HAP-1 (cell line): ENCODE measurements at regions not wholly inside any gene's neighbourhood (a gene's known extent, or its start where the extent isn't known, plus 50 kb on each side); places are given as distances from the start of the nearest gene placed in this dataset.
"Not testable (repeated sequence)": the region's sequence is repeated elsewhere in the genome, so short reads cannot be mapped to it uniquely, and the experiment has no call there.

Experiments
- DNase-seq, 2 experiments: peaks; one replicate each; pipeline ENCODE4 v3.0.0-alpha.2; 2016 to 2020; ENCODE audit warnings: low spot score in 2 of 2
- H3K27me3 ChIP-seq: fragments of 250-450 bp; sonication (Bioruptor Pico); 2 replicates; pipeline ENCODE4 v1.5.1; 2020; ENCODE audit warnings: low read depth, mild to moderate bottlenecking, moderate library complexity
- H3K36me3 ChIP-seq: fragments of 250-450 bp; sonication (Bioruptor Pico); replicated peaks from 2 replicates; pipeline ENCODE4 v1.5.1; 2020; ENCODE audit warnings: mild to moderate bottlenecking
- H3K4me1 ChIP-seq: fragments of 250-450 bp; sonication (Bioruptor Pico); 2 replicates; pipeline ENCODE4 v1.5.1; 2020; ENCODE audit warnings: mild to moderate bottlenecking
- H3K4me3 ChIP-seq: fragments of 250-450 bp; sonication (Bioruptor Pico); 2 replicates; pipeline ENCODE4 v1.5.1; 2020; ENCODE audit warnings: mild to moderate bottlenecking, moderate library complexity
- H3K9me3 ChIP-seq: fragments of 250-450 bp; sonication (Bioruptor Pico); 2 replicates; pipeline ENCODE4 v1.5.1; 2020; ENCODE audit warnings: mild to moderate bottlenecking, moderate library complexity
- in situ Hi-C: fragments of 300-500 bp; cut with MboI; formaldehyde crosslinking; loops from 3 replicates; pipeline ENCODE4 v1.14.3; 2020; ENCODE audit warnings: low sequenced_read_pairs, inconsistent platforms, mixed read lengths

- no peak for DNase-seq
- Histone ChIP-seq H3K9me3 (0 out of 2 replicates have a peak, but pooled peaks cover under 1% of the 10 kb centered on the region), H3K36me3 (no peaks in the 10 kb centered on the region), H3K4me1 (no peaks in the 10 kb centered on the region; the same call in 1 of the 2 replicates), H3K4me3 (no peak overlapping the region), H3K27me3 (no peaks in the 10 kb centered on the region)
- in situ Hi-C loops: no loop called here
Observed at GRCh38 chr17:54259476-54259875, 436.7 kb downstream of the KIF2B start.

GRCh38 chr17:54261465-54261864, 438.7 kb downstream of the KIF2B start:
- no peaks in the 10 kb centered on the region for H3K4me1 ChIP-seq
- no peak overlapping the region for H3K4me3 ChIP-seq
- H3K36me3 ChIP-seq: no peaks in the 10 kb centered on the region
- 0 out of 2 replicates have a peak, but pooled peaks cover 3% of the 10 kb centered on the region for H3K9me3 ChIP-seq
- H3K27me3 ChIP-seq: no peaks in the 10 kb centered on the region
- in situ Hi-C loops: no loop called here
- no peak for DNase-seq

GRCh38 chr17:54269881-54270280, 447.2 kb downstream of the KIF2B start:
- Histone ChIP-seq H3K27me3 (no peaks in the 10 kb centered on the region), H3K4me1 (no peaks in the 10 kb centered on the region), H3K36me3 (no peaks in the 10 kb centered on the region), H3K9me3 (no peaks in the 10 kb centered on the region), H3K4me3 (no peak overlapping the region)
- in situ Hi-C loops: no loop called here
- DNase-seq: no peak

- DNase-seq: no peak
- no peaks in the 10 kb centered on the region for H3K27me3 ChIP-seq
- in situ Hi-C loops: no loop called here
- no peaks in the 10 kb centered on the region for H3K4me1 ChIP-seq
- H3K36me3 ChIP-seq: no peaks in the 10 kb centered on the region
- no peaks in the 10 kb centered on the region for H3K9me3 ChIP-seq
- H3K4me3 ChIP-seq: no peak overlapping the region
Observed at GRCh38 chr17:54270499-54270898, 447.8 kb downstream of the KIF2B start.

GRCh38 chr17:54277868-54278267, 455.1 kb downstream of the KIF2B start:
- in situ Hi-C loops: no loop called here
- Histone ChIP-seq H3K4me3 (no peak overlapping the region), H3K36me3 (no peaks in the 10 kb centered on the region), H3K27me3 (no peaks in the 10 kb centered on the region), H3K4me1 (no peaks in the 10 kb centered on the region), H3K9me3 (no peaks in the 10 kb centered on the region)
- DNase-seq: no peak

- no peak overlapping the region for H3K4me3 ChIP-seq
- DNase-seq: no peak
- in situ Hi-C loops: no loop called here
- no peaks in the 10 kb centered on the region for H3K4me1 ChIP-seq
- H3K27me3 ChIP-seq: no peaks in the 10 kb centered on the region
- H3K9me3 ChIP-seq: no peaks in the 10 kb centered on the region
- no peaks in the 10 kb centered on the region for H3K36me3 ChIP-seq
Observed at GRCh38 chr17:54280741-54281140, 458.0 kb downstream of the KIF2B start.

- Histone ChIP-seq H3K36me3 (no peaks in the 10 kb centered on the region), H3K4me1 (no peaks in the 10 kb centered on the region), H3K4me3 (no peak overlapping the region), H3K27me3 (no peaks in the 10 kb centered on the region), H3K9me3 (no peaks in the 10 kb centered on the region)
- in situ Hi-C loops: no loop called here
- no peak for DNase-seq
Observed at GRCh38 chr17:54282886-54283285, 460.2 kb downstream of the KIF2B start.

- Histone ChIP-seq H3K4me3 (no peak overlapping the region), H3K36me3 (no peaks in the 10 kb centered on the region), H3K9me3 (no peaks in the 10 kb centered on the region), H3K27me3 (no peaks in the 10 kb centered on the region), H3K4me1 (no peaks in the 10 kb centered on the region)
- in situ Hi-C loops: no loop called here
- no peak for DNase-seq
Observed at GRCh38 chr17:54307351-54307750, 484.6 kb downstream of the KIF2B start.

GRCh38 chr17:54324813-54325212, 502.1 kb downstream of the KIF2B start:
- Histone ChIP-seq H3K4me1 (no peaks in the 10 kb centered on the region), H3K9me3 (no peaks in the 10 kb centered on the region), H3K36me3 (no peaks in the 10 kb centered on the region), H3K4me3 (no peak overlapping the region), H3K27me3 (no peaks in the 10 kb centered on the region)
- no peak for DNase-seq
- in situ Hi-C loops: no loop called here

GRCh38 chr17:54339731-54340130, 517.0 kb downstream of the KIF2B start:
- H3K4me1 ChIP-seq: no peaks in the 10 kb centered on the region; the same call in 1 of the 2 replicates
- H3K27me3 ChIP-seq: no peaks in the 10 kb centered on the region
- H3K9me3 ChIP-seq: no peaks in the 10 kb centered on the region
- no peak for DNase-seq
- H3K36me3 ChIP-seq: no peaks in the 10 kb centered on the region
- in situ Hi-C loops: no loop called here
- H3K4me3 ChIP-seq: no peak overlapping the region

GRCh38 chr17:54347495-54347894, 524.8 kb downstream of the KIF2B start:
- Histone ChIP-seq H3K4me1 (peaks cover 4% of the 10 kb centered on the region), H3K9me3 (no peaks in the 10 kb centered on the region), H3K27me3 (no peaks in the 10 kb centered on the region), H3K4me3 (no peak overlapping the region), H3K36me3 (no peaks in the 10 kb centered on the region)
- no peak for DNase-seq
- in situ Hi-C loops: no loop called here

GRCh38 chr17:54348234-54348633, 525.5 kb downstream of the KIF2B start:
- Histone ChIP-seq H3K4me3 (no peak overlapping the region), H3K4me1 (peaks cover 4% of the 10 kb centered on the region; the same call in 1 of the 2 replicates), H3K9me3 (no peaks in the 10 kb centered on the region), H3K27me3 (no peaks in the 10 kb centered on the region), H3K36me3 (no peaks in the 10 kb centered on the region)
- in situ Hi-C loops: no loop called here
- no peak for DNase-seq

GRCh38 chr17:54353789-54354525, 531.2 kb downstream of the KIF2B start:
- H3K9me3 ChIP-seq: no peaks in the 10 kb centered on the region; the same call in 1 of the 2 replicates
- in situ Hi-C loops: no loop called here
- no peak overlapping the region for H3K4me3 ChIP-seq
- no peaks in the 10 kb centered on the region for H3K27me3 ChIP-seq
- H3K36me3 ChIP-seq: no peaks in the 10 kb centered on the region
- H3K4me1 ChIP-seq: no peaks in the 10 kb centered on the region; the same call in 1 of the 2 replicates
- no peak for DNase-seq

- in situ Hi-C loops, H3K36me3 ChIP-seq, H3K4me3 ChIP-seq, DNase-seq, H3K9me3 ChIP-seq, H3K27me3 ChIP-seq: not testable (repeated sequence)
- H3K4me1 ChIP-seq: peaks cover 14% of the 10 kb centered on the region
Observed at GRCh38 chr17:54361073-54361472, 538.3 kb downstream of the KIF2B start.

GRCh38 chr17:54368906-54369305, 531.7 kb upstream of the TOM1L1 start:
- H3K9me3 ChIP-seq: no peaks in the 10 kb centered on the region
- in situ Hi-C loops: no loop called here
- H3K36me3 ChIP-seq: no peaks in the 10 kb centered on the region
- no peaks in the 10 kb centered on the region for H3K27me3 ChIP-seq
- no peak overlapping the region for H3K4me3 ChIP-seq
- peaks cover 8% of the 10 kb centered on the region for H3K4me1 ChIP-seq
- no peak for DNase-seq
